ENCODE measurements at regions not wholly inside any gene's neighbourhood (a gene's known extent, or its start where the extent isn't known, plus 50 kb on each side); places are given as distances from the start of the nearest gene placed in this dataset.

DNA sequence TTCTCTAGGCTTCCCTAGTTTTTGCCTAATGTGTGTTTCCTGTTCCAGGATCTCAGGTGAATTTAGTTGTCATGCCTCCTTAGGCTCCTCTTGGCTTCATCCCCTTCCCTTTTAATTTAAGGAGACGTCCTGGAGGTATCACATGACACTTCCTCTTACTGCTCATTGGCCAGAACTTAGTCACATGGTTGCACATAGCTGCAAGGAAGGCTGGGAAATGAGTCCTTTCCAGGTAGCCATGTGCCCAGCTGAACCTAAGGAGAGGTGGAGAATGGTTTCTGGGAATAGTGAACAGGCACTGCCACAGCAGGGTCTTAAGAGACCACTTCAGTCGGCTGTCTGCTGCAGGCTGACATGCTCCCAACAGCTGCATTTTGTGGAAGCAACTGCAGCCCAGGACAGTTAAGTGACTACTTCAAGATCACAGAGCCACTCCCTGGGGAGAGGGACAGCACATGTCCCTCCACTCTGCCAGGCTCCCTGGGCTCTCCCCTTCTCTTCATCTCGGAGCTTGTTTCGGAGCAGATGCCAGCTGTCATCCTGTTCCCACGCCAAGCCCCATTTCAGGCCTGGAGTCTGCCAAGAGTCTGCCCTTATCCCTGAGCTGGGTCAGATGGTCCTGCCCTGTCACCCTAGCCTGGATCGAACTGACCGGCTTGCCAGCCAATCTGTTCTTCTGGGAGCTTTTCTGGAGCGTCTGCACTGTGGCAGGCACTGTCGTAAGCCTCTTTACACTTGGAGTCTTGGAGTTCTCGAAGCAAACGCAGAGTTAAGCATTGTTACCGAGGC lies 81.4 kb upstream of the FOXF1 start:
- H3K4me1 ChIP-seq (ENCODE audit: control insufficient read depth, insufficient read depth, low read length), result peaks cover 2% of the 10 kb centered on the region
- H3K27ac ChIP-seq (ENCODE audit: low read length), result no peak overlapping the region
- no peak overlapping the region for H3K4me3 ChIP-seq (ENCODE audit: low read length)
- DNase-seq (ENCODE audit: low read depth, low spot score), result no peak
- H3K27me3 ChIP-seq (ENCODE audit: control insufficient read depth, insufficient read depth, low read length), result no peaks in the 10 kb centered on the region
- no CpG with 5 or more reads among the region's 12 CpGs for WGBS (ENCODE audit: insufficient coverage, insufficient read length)
- H3K9me3 ChIP-seq (ENCODE audit: control insufficient read depth, insufficient read depth, low read length), result no peaks in the 10 kb centered on the region
- H3K36me3 ChIP-seq (ENCODE audit: control insufficient read depth, insufficient read depth, low read length), result no peaks in the 10 kb centered on the region

- Histone ChIP-seq H3K4me3 (ENCODE audit: low read length) (no peak overlapping the region), H3K27ac (ENCODE audit: low read length) (no peak overlapping the region), H3K4me1 (ENCODE audit: control insufficient read depth, insufficient read depth, low read length) (peaks cover 2% of the 10 kb centered on the region), H3K36me3 (ENCODE audit: control insufficient read depth, insufficient read depth, low read length) (no peaks in the 10 kb centered on the region), H3K9me3 (ENCODE audit: control insufficient read depth, insufficient read depth, low read length) (no peaks in the 10 kb centered on the region), H3K27me3 (ENCODE audit: control insufficient read depth, insufficient read depth, low read length) (no peaks in the 10 kb centered on the region)
- WGBS (ENCODE audit: insufficient coverage, insufficient read length), result no CpG with 5 or more reads among the region's 13 CpGs
- DNase-seq (ENCODE audit: low read depth, low spot score), result no peak
Measured at GRCh38 chr16:86429663-86430062, 80.7 kb upstream of the FOXF1 start.

DNA sequence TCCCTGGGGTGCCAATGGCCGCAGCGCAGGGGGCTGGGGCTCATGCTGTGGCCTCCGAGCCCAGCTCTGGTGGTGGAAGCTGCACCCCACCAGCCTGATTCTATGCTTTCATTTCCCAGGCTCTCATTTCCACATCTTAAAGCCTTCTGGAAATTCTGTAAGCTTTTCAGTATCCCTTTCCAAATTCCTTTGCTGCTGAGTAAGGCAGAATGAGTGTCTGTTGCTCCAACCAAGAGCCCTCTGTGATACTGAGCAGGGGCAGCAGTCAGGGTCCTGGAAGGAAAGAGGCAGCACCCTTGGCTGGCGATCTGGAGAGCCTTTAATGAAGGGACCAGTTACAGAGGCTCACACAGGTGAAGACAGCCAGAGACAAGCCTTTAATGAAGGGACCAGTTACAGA lies 79.5 kb upstream of the FOXF1 start:
- no CpG with 5 or more reads among the region's 4 CpGs for whole genome bisulfite sequencing (ENCODE audit: insufficient coverage, insufficient read length)
- Histone ChIP-seq H3K36me3 (ENCODE audit: control insufficient read depth, insufficient read depth, low read length) (no peaks in the 10 kb centered on the region), H3K9me3 (ENCODE audit: control insufficient read depth, insufficient read depth, low read length) (no peaks in the 10 kb centered on the region), H3K4me3 (ENCODE audit: low read length) (no peak overlapping the region), H3K27ac (ENCODE audit: low read length) (no peak overlapping the region), H3K4me1 (ENCODE audit: control insufficient read depth, insufficient read depth, low read length) (no peaks in the 10 kb centered on the region; the same call in 1 of the 2 replicates), H3K27me3 (ENCODE audit: control insufficient read depth, insufficient read depth, low read length) (no peaks in the 10 kb centered on the region)
- DNase-seq (ENCODE audit: low read depth, low spot score), result no peak

- Histone ChIP-seq H3K4me1 (ENCODE audit: control insufficient read depth, insufficient read depth, low read length) (no peaks in the 10 kb centered on the region; the same call in 1 of the 2 replicates), H3K36me3 (ENCODE audit: control insufficient read depth, insufficient read depth, low read length) (no peaks in the 10 kb centered on the region), H3K9me3 (ENCODE audit: control insufficient read depth, insufficient read depth, low read length) (no peaks in the 10 kb centered on the region), H3K4me3 (ENCODE audit: low read length) (no peak overlapping the region), H3K27me3 (ENCODE audit: control insufficient read depth, insufficient read depth, low read length) (no peaks in the 10 kb centered on the region), H3K27ac (ENCODE audit: low read length) (no peak overlapping the region)
- no CpG with 5 or more reads among the region's 11 CpGs for WGBS (ENCODE audit: insufficient coverage, insufficient read length)
- DNase-seq (ENCODE audit: low read depth, low spot score), result no peak
Measured at GRCh38 chr16:86431540-86431939, 78.8 kb upstream of the FOXF1 start.

DNA sequence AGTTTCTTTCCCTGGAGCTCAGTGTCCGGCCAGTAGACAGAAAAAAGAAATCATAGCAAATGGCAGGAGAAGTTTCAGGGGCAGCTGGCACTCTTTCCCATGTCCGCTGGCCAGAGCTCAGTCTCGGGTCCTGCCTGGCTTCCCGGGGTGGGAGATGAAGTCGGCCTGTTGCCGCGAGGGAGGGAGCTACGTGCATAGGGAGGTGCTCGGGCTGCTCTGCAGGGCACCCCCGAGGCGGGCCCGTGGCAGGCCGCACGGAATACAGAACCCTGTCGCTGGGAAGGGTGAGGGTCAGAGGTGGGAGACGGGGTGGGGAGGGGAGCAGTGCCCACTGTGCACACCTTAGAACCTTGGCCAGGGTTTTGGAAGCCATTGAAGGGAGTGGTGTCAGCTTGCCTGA lies 78.3 kb upstream of the FOXF1 start:
- DNase-seq (ENCODE audit: low read depth, low spot score), result no peak
- Histone ChIP-seq H3K27ac (ENCODE audit: low read length) (no peak overlapping the region), H3K36me3 (ENCODE audit: control insufficient read depth, insufficient read depth, low read length) (no peaks in the 10 kb centered on the region), H3K4me3 (ENCODE audit: low read length) (no peak overlapping the region), H3K4me1 (ENCODE audit: control insufficient read depth, insufficient read depth, low read length) (no peaks in the 10 kb centered on the region; the same call in 1 of the 2 replicates), H3K27me3 (ENCODE audit: control insufficient read depth, insufficient read depth, low read length) (no peaks in the 10 kb centered on the region), H3K9me3 (ENCODE audit: control insufficient read depth, insufficient read depth, low read length) (no peaks in the 10 kb centered on the region)
- no CpG with 5 or more reads among the region's 16 CpGs for WGBS (ENCODE audit: insufficient coverage, insufficient read length)

DNA sequence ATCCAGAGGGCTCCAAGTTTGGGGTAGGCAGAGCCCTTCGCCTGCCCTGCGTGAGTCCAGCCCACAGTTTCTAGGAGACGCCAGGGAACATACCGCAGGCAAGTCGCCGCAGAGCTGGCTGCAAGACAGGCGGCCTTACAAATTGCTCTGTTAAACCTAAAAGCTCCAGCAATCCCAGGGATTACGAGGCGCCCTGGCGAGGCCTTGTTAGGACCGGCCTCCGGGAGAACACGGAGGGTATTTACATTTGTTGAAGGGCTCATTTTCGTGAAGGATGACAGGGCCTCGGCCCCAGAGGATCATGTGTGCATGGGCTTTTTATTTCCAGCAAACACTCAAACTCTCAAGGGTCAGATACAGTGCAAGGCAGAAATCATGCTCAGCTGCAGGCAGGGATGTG lies 77.6 kb upstream of the FOXF1 start:
- no peaks in the 10 kb centered on the region; the same call in 1 of the 2 replicates for H3K4me1 ChIP-seq (ENCODE audit: control insufficient read depth, insufficient read depth, low read length)
- no peaks in the 10 kb centered on the region for H3K36me3 ChIP-seq (ENCODE audit: control insufficient read depth, insufficient read depth, low read length)
- H3K4me3 ChIP-seq (ENCODE audit: low read length), result no peak overlapping the region
- no peaks in the 10 kb centered on the region for H3K9me3 ChIP-seq (ENCODE audit: control insufficient read depth, insufficient read depth, low read length)
- H3K27me3 ChIP-seq (ENCODE audit: control insufficient read depth, insufficient read depth, low read length), result no peaks in the 10 kb centered on the region
- H3K27ac ChIP-seq (ENCODE audit: low read length), result no peak overlapping the region
- no CpG with 5 or more reads among the region's 15 CpGs for WGBS (ENCODE audit: insufficient coverage, insufficient read length)
- DNase-seq (ENCODE audit: low read depth, low spot score), result no peak

GRCh38 chr16:86436466-86437185 lies 73.7 kb upstream of the FOXF1 start:
- H3K36me3 ChIP-seq (ENCODE audit: control insufficient read depth, insufficient read depth, low read length), result no peaks in the 10 kb centered on the region
- no peak overlapping the region for H3K27ac ChIP-seq (ENCODE audit: low read length)
- no peaks in the 10 kb centered on the region; the same call in 1 of the 2 replicates for H3K4me1 ChIP-seq (ENCODE audit: control insufficient read depth, insufficient read depth, low read length)
- no CpG with 5 or more reads among the region's 7 CpGs for WGBS (ENCODE audit: insufficient coverage, insufficient read length)
- no peaks in the 10 kb centered on the region for H3K27me3 ChIP-seq (ENCODE audit: control insufficient read depth, insufficient read depth, low read length)
- H3K4me3 ChIP-seq (ENCODE audit: low read length), result no peak overlapping the region
- no peaks in the 10 kb centered on the region for H3K9me3 ChIP-seq (ENCODE audit: control insufficient read depth, insufficient read depth, low read length)
- no peak for DNase-seq (ENCODE audit: low read depth, low spot score)

- 100% methylated on average over 3 of the region's 3 CpGs for WGBS (ENCODE audit: insufficient coverage, insufficient read length)
Measured at GRCh38 chr16:86437348-86437747, 73.0 kb upstream of the FOXF1 start.

GRCh38 chr16:86442703-86443102 lies 67.6 kb upstream of the FOXF1 start:
- Histone ChIP-seq H3K36me3 (ENCODE audit: control insufficient read depth, insufficient read depth, low read length) (no peaks in the 10 kb centered on the region), H3K27me3 (ENCODE audit: control insufficient read depth, insufficient read depth, low read length) (no peaks in the 10 kb centered on the region)
- WGBS (ENCODE audit: insufficient coverage, insufficient read length), result no CpG with 5 or more reads among the region's 9 CpGs

More at GRCh38 chr16:86437348-86437747, 73.0 kb upstream of the FOXF1 start:
- H3K27me3 ChIP-seq (ENCODE audit: control insufficient read depth, insufficient read depth, low read length), result no peaks in the 10 kb centered on the region
- H3K36me3 ChIP-seq (ENCODE audit: control insufficient read depth, insufficient read depth, low read length), result no peaks in the 10 kb centered on the region
- no peak for DNase-seq (ENCODE audit: low read depth, low spot score)
- no peaks in the 10 kb centered on the region for H3K4me1 ChIP-seq (ENCODE audit: control insufficient read depth, insufficient read depth, low read length)
- H3K9me3 ChIP-seq (ENCODE audit: control insufficient read depth, insufficient read depth, low read length), result no peaks in the 10 kb centered on the region
- no peak overlapping the region for H3K27ac ChIP-seq (ENCODE audit: low read length)
- no peak overlapping the region for H3K4me3 ChIP-seq (ENCODE audit: low read length)

GRCh38 chr16:86443508-86444147 lies 66.7 kb upstream of the FOXF1 start:
- H3K9me3 ChIP-seq (ENCODE audit: control insufficient read depth, insufficient read depth, low read length), result no peaks in the 10 kb centered on the region
- no peaks in the 10 kb centered on the region for H3K4me1 ChIP-seq (ENCODE audit: control insufficient read depth, insufficient read depth, low read length)
- no peak overlapping the region for H3K4me3 ChIP-seq (ENCODE audit: low read length)
- no peak for DNase-seq (ENCODE audit: low read depth, low spot score)
- H3K27ac ChIP-seq (ENCODE audit: low read length), result no peak overlapping the region
- no peaks in the 10 kb centered on the region for H3K36me3 ChIP-seq (ENCODE audit: control insufficient read depth, insufficient read depth, low read length)
- H3K27me3 ChIP-seq (ENCODE audit: control insufficient read depth, insufficient read depth, low read length), result no peaks in the 10 kb centered on the region
- WGBS (ENCODE audit: insufficient coverage, insufficient read length), result no CpG with 5 or more reads among the region's 21 CpGs

More at GRCh38 chr16:86442703-86443102, 67.6 kb upstream of the FOXF1 start:
- DNase-seq (ENCODE audit: low read depth, low spot score), result no peak
- no peaks in the 10 kb centered on the region for H3K9me3 ChIP-seq (ENCODE audit: control insufficient read depth, insufficient read depth, low read length)
- H3K4me1 ChIP-seq (ENCODE audit: control insufficient read depth, insufficient read depth, low read length), result no peaks in the 10 kb centered on the region
- H3K4me3 ChIP-seq (ENCODE audit: low read length), result no peak overlapping the region
- H3K27ac ChIP-seq (ENCODE audit: low read length), result no peak overlapping the region
